HL-60/S4 (cell line): ENCODE measurements at regions not wholly inside any gene's neighbourhood (a gene's known extent, or its start where the extent isn't known, plus 50 kb on each side); places are given as distances from the start of the nearest gene placed in this dataset.

Experiments
- in situ Hi-C: fragments of 300-500 bp; cut with MboI; formaldehyde crosslinking; loops from 2 replicates; pipeline ENCODE4 v1.14.3; 2022; ENCODE audit warnings: low sequenced_read_pairs

- in situ Hi-C loops, result no loop called here
Observed at GRCh38 chr3:90010341-90010740, 902.9 kb downstream of the EPHA3 start.

- in situ Hi-C loops, result no loop called here
Observed at GRCh38 chr3:90011131-90011530, 903.7 kb downstream of the EPHA3 start.

- in situ Hi-C loops, result no loop called here
Observed at GRCh38 chr3:90011596-90011995, 904.2 kb downstream of the EPHA3 start.

GRCh38 chr3:90011996-90012395 is 904.6 kb downstream of the EPHA3 start:
- in situ Hi-C loops, result no loop called here

- in situ Hi-C loops, result no loop called here
Observed at GRCh38 chr3:90015688-90016356, 908.4 kb downstream of the EPHA3 start.

GRCh38 chr3:90016555-90016954 is 909.1 kb downstream of the EPHA3 start:
- in situ Hi-C loops, result no loop called here

GRCh38 chr3:90018779-90019178 is 911.4 kb downstream of the EPHA3 start:
- in situ Hi-C loops, result no loop called here

GRCh38 chr3:90025019-90025418 is 917.6 kb downstream of the EPHA3 start:
- in situ Hi-C loops, result no loop called here

- in situ Hi-C loops, result no loop called here
Observed at GRCh38 chr3:90026406-90026805, 919.0 kb downstream of the EPHA3 start.

GRCh38 chr3:90031121-90031520 is 923.7 kb downstream of the EPHA3 start:
- in situ Hi-C loops, result no loop called here

- in situ Hi-C loops, result no loop called here
Observed at GRCh38 chr3:90032980-90033641, 925.7 kb downstream of the EPHA3 start.

- in situ Hi-C loops, result no loop called here
Observed at GRCh38 chr3:90034038-90034437, 926.6 kb downstream of the EPHA3 start.

- in situ Hi-C loops, result no loop called here
Observed at GRCh38 chr3:90035643-90036042, 928.2 kb downstream of the EPHA3 start.

- in situ Hi-C loops, result no loop called here
Observed at GRCh38 chr3:90036939-90037469, 929.6 kb downstream of the EPHA3 start.

- in situ Hi-C loops, result no loop called here
Observed at GRCh38 chr3:90039994-90040393, 932.6 kb downstream of the EPHA3 start.

GRCh38 chr3:90040554-90040953 is 933.1 kb downstream of the EPHA3 start:
- in situ Hi-C loops, result no loop called here

- in situ Hi-C loops, result no loop called here
Observed at GRCh38 chr3:90041995-90042394, 934.6 kb downstream of the EPHA3 start.

- in situ Hi-C loops, result no loop called here
Observed at GRCh38 chr3:90043287-90043686, 935.9 kb downstream of the EPHA3 start.

GRCh38 chr3:90044084-90044816 is 936.8 kb downstream of the EPHA3 start:
- in situ Hi-C loops, result no loop called here

GRCh38 chr3:90052425-90052950 is 945.1 kb downstream of the EPHA3 start:
- in situ Hi-C loops, result no loop called here

GRCh38 chr3:90054311-90054710 is 946.9 kb downstream of the EPHA3 start:
- in situ Hi-C loops, result no loop called here

- in situ Hi-C loops, result no loop called here
Observed at GRCh38 chr3:90055666-90056065, 948.2 kb downstream of the EPHA3 start.
